GM18505 (cell line): ENCODE measurements at regions not wholly inside any gene's neighbourhood (a gene's known extent, or its start where the extent isn't known, plus 50 kb on each side); places are given as distances from the start of the nearest gene placed in this dataset.
"Not testable (repeated sequence)": the region's sequence is repeated elsewhere in the genome, so short reads cannot be mapped to it uniquely, and the experiment has no call there.

ENCODE experiments used
- ATAC-seq: cut with Tn5 transposase; IDR thresholded peaks from one replicate; pipeline ENCODE4 v1.9.1; 2021; ENCODE audit not compliant: unreplicated experiment
- POLR2A ChIP-seq: IDR thresholded peaks from 4 replicates; pipeline ENCODE4 v1.6.1; 2011; ENCODE audit warnings: borderline replicate concordance; ENCODE audit not compliant: insufficient read depth, insufficient read length; ENCODE audit errors: extremely low read depth

GRCh38 chr11:90635151-90635550, 412.3 kb upstream of the CHORDC1 start:
- no peak for TF ChIP-seq POLR2A
- ATAC-seq: no peak

- no peak for TF ChIP-seq POLR2A
- ATAC-seq: no peak
Measured at GRCh38 chr11:90630176-90630575, 407.3 kb upstream of the CHORDC1 start.

GRCh38 chr11:90629229-90629806, 406.5 kb upstream of the CHORDC1 start:
- no peak for TF ChIP-seq POLR2A
- no peak for ATAC-seq

- no peak for ATAC-seq
- no peak for TF ChIP-seq POLR2A
Measured at GRCh38 chr11:90614318-90614717, 391.5 kb upstream of the CHORDC1 start.

GRCh38 chr11:90613037-90613436, 390.2 kb upstream of the CHORDC1 start:
- not testable (repeated sequence) for ATAC-seq

- no peak for TF ChIP-seq POLR2A
- ATAC-seq: no peak
Measured at GRCh38 chr11:90606721-90607120, 383.9 kb upstream of the CHORDC1 start.

- no peak for TF ChIP-seq POLR2A
- ATAC-seq: no peak
Measured at GRCh38 chr11:90601261-90601660, 378.4 kb upstream of the CHORDC1 start.

GRCh38 chr11:90594658-90595057, 371.8 kb upstream of the CHORDC1 start:
- no peak for TF ChIP-seq POLR2A
- ATAC-seq: no peak

GRCh38 chr11:90593099-90593498, 370.2 kb upstream of the CHORDC1 start:
- TF ChIP-seq POLR2A: no peak
- ATAC-seq: no peak

GRCh38 chr11:90590286-90590685, 367.4 kb upstream of the CHORDC1 start:
- ATAC-seq: no peak
- no peak for TF ChIP-seq POLR2A

GRCh38 chr11:90589735-90590134, 366.9 kb upstream of the CHORDC1 start:
- no peak for TF ChIP-seq POLR2A
- no peak for ATAC-seq

GRCh38 chr11:90587896-90588295, 365.0 kb upstream of the CHORDC1 start:
- TF ChIP-seq POLR2A: no peak
- no peak for ATAC-seq

- ATAC-seq: no peak
- TF ChIP-seq POLR2A: no peak
Measured at GRCh38 chr11:90585491-90585890, 362.6 kb upstream of the CHORDC1 start.

- not testable (repeated sequence) for ATAC-seq
Measured at GRCh38 chr11:90582999-90583398, 360.1 kb upstream of the CHORDC1 start.

GRCh38 chr11:90564531-90564930, 341.7 kb upstream of the CHORDC1 start:
- TF ChIP-seq POLR2A: no peak
- no peak for ATAC-seq
